ENCODE measurements at regions not wholly inside any gene's neighbourhood (a gene's known extent, or its start where the extent isn't known, plus 50 kb on each side); places are given as distances from the start of the nearest gene placed in this dataset.

GRCh38 chr1:95308276-95309030 is 74.4 kb downstream of the RWDD3 start:
- H3K27me3 ChIP-seq (ENCODE audit: low read length): no peaks in the 10 kb centered on the region; the same call in 1 of the 2 replicates
- H3K9me3 ChIP-seq (ENCODE audit: insufficient read depth, low read length): no peaks in the 10 kb centered on the region
- H3K36me3 ChIP-seq (ENCODE audit: low read length): no peaks in the 10 kb centered on the region
- H4K20me1 ChIP-seq (ENCODE audit: low read depth, low read length): no peaks in the 10 kb centered on the region
- H3K9ac ChIP-seq (ENCODE audit: low read length): no peak overlapping the region
- no peak overlapping the region for H2AFZ ChIP-seq (ENCODE audit: low read depth, low read length, severe bottlenecking)
- no peaks in the 10 kb centered on the region for H3K9me2 ChIP-seq (replicated peaks; ENCODE audit: insufficient read depth, low read length)
- no peaks in the 10 kb centered on the region for H3K79me2 ChIP-seq (ENCODE audit: insufficient read depth, low read length)
- H3K4me3 ChIP-seq (ENCODE audit: insufficient read depth, low read length, poor library complexity, severe bottlenecking): no peak overlapping the region
- no peak overlapping the region for H3K4me2 ChIP-seq (ENCODE audit: low read depth, low read length, poor library complexity, severe bottlenecking)
- TF ChIP-seq, protein P1, sequence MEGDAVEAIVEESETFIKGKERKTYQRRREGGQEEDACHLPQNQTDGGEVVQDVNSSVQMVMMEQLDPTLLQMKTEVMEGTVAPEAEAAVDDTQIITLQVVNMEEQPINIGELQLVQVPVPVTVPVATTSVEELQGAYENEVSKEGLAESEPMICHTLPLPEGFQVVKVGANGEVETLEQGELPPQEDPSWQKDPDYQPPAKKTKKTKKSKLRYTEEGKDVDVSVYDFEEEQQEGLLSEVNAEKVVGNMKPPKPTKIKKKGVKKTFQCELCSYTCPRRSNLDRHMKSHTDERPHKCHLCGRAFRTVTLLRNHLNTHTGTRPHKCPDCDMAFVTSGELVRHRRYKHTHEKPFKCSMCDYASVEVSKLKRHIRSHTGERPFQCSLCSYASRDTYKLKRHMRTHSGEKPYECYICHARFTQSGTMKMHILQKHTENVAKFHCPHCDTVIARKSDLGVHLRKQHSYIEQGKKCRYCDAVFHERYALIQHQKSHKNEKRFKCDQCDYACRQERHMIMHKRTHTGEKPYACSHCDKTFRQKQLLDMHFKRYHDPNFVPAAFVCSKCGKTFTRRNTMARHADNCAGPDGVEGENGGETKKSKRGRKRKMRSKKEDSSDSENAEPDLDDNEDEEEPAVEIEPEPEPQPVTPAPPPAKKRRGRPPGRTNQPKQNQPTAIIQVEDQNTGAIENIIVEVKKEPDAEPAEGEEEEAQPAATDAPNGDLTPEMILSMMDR (IDR thresholded peaks at IDR 0.05; ENCODE audit: insufficient read depth, low read length, poor library complexity, severe bottlenecking): no peak
- TF ChIP-seq EZH2phosphoT487 (conservative IDR thresholded peaks at IDR 0.05; ENCODE audit: low read length): no peak
- no peaks in the 10 kb centered on the region for H3F3A ChIP-seq (ENCODE audit: insufficient read depth)
- no peak overlapping the region for H3K27ac ChIP-seq (ENCODE audit: low read depth, low read length)

DNA sequence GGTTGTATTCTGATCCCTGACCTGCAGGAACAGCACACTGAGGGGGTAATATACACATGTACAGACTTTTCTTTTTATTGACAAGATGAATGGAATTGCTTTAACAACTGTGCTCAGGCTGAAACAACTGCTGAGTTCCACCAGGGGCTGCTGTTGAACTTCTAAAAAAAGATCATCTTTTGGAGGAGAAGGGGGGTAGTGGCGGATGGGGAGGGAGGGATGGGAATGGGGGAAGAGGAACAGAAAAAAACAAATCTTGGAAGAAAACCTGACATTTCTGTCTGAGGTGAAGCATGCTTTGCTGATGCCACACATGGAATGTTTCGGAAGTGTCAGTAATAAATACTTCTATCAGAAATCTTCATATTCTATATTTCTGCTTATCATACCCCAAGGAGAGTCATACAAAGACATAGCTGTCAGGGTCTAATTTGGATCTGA is 75.0 kb downstream of the RWDD3 start:
- Histone ChIP-seq H3K9ac (ENCODE audit: low read length) (no peak overlapping the region), H3K9me2 (replicated peaks; ENCODE audit: insufficient read depth, low read length) (no peaks in the 10 kb centered on the region), H3K79me2 (ENCODE audit: insufficient read depth, low read length) (no peaks in the 10 kb centered on the region), H2AFZ (ENCODE audit: low read depth, low read length, severe bottlenecking) (no peak overlapping the region), H4K20me1 (ENCODE audit: low read depth, low read length) (no peaks in the 10 kb centered on the region), H3K4me3 (ENCODE audit: insufficient read depth, low read length, poor library complexity, severe bottlenecking) (no peak overlapping the region), H3K36me3 (ENCODE audit: low read length) (no peaks in the 10 kb centered on the region), H3F3A (ENCODE audit: insufficient read depth) (no peaks in the 10 kb centered on the region), H3K9me3 (ENCODE audit: insufficient read depth, low read length) (no peaks in the 10 kb centered on the region), H3K27ac (ENCODE audit: low read depth, low read length) (no peak overlapping the region), H3K27me3 (ENCODE audit: low read length) (no peaks in the 10 kb centered on the region; the same call in 1 of the 2 replicates), H3K4me2 (ENCODE audit: low read depth, low read length, poor library complexity, severe bottlenecking) (no peak overlapping the region)
- no peak for TF ChIP-seq EZH2phosphoT487 (conservative IDR thresholded peaks at IDR 0.05; ENCODE audit: low read length)
- TF ChIP-seq, protein P1 (IDR thresholded peaks at IDR 0.05; ENCODE audit: insufficient read depth, low read length, poor library complexity, severe bottlenecking): no peak

DNA sequence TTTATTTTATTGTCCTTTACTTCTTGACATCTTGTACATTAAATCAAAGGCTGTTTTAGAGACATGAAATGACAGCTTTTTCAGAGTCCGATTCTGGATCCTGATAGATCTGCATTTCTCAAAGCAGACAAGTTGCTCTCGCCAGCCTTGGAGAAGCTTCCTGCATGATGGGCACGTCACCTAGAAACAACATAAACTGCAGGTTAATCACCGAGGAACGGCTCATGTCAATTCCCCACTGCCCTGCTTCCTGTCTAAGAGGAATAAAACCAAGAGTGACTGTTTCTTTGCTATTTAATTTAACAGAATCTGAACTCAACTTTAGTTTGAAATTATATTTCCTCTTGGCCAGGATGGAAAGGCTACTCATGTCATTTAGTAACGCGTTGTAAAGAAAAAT is 77.0 kb downstream of the RWDD3 start:
- H3K4me2 ChIP-seq (ENCODE audit: low read depth, low read length, poor library complexity, severe bottlenecking): no peak overlapping the region
- H3K27me3 ChIP-seq (ENCODE audit: low read length): no peaks in the 10 kb centered on the region; the same call in 1 of the 2 replicates
- H3K79me2 ChIP-seq (ENCODE audit: insufficient read depth, low read length): no peaks in the 10 kb centered on the region
- no peak overlapping the region for H3K27ac ChIP-seq (ENCODE audit: low read depth, low read length)
- H3K9me3 ChIP-seq (ENCODE audit: insufficient read depth, low read length): no peaks in the 10 kb centered on the region
- H3K4me3 ChIP-seq (ENCODE audit: insufficient read depth, low read length, poor library complexity, severe bottlenecking): no peak overlapping the region
- no peak overlapping the region for H2AFZ ChIP-seq (ENCODE audit: low read depth, low read length, severe bottlenecking)
- H3K9ac ChIP-seq (ENCODE audit: low read length): no peak overlapping the region
- H3K36me3 ChIP-seq (ENCODE audit: low read length): no peaks in the 10 kb centered on the region
- no peaks in the 10 kb centered on the region for H3K9me2 ChIP-seq (replicated peaks; ENCODE audit: insufficient read depth, low read length)
- TF ChIP-seq, protein P1 (IDR thresholded peaks at IDR 0.05; ENCODE audit: insufficient read depth, low read length, poor library complexity, severe bottlenecking): no peak
- no peak for TF ChIP-seq EZH2phosphoT487 (conservative IDR thresholded peaks at IDR 0.05; ENCODE audit: low read length)
- H3F3A ChIP-seq (ENCODE audit: insufficient read depth): no peaks in the 10 kb centered on the region
- H4K20me1 ChIP-seq (ENCODE audit: low read depth, low read length): no peaks in the 10 kb centered on the region
